Panc1 (cell line): ENCODE measurements at regions not wholly inside any gene's neighbourhood (a gene's known extent, or its start where the extent isn't known, plus 50 kb on each side); places are given as distances from the start of the nearest gene placed in this dataset.

Source experiments
- ATAC-seq: fragments of 200-7000 bp; cut with Tn5 transposase; 2 replicates; pipeline ENCODE4 v1.9.1; 2020; ENCODE audit warnings: mild to moderate bottlenecking, moderate library complexity
- BruUV-seq: library from RNA; stranded (reverse); fragments of 400-500 nt; replicated peaks from 2 replicates; lab custom pipeline; 2021; lab: Mats Ljungman, UMichigan
- CTCF ChIA-PET: fragments of 300-600 bp; sonication (Branson Sonifier 250); formaldehyde crosslinking; loops from one replicate; lab custom pipeline; 2022; ENCODE audit warnings: antibody characterized with exemption; lab: Charles Lee
- POLR2A ChIA-PET: fragments of 300-600 bp; sonication (Branson Sonifier 250); formaldehyde crosslinking; loops from one replicate; lab custom pipeline; 2022; ENCODE audit warnings: antibody characterized with exemption; lab: Charles Lee
- DNase-seq: peaks from one replicate; pipeline ENCODE4 v3.0.0-alpha.2; 2010; ENCODE audit warnings: low read depth, low spot score
- H3K27ac ChIP-seq: 2 replicates; pipeline ENCODE4 v1.5.1; 2011; ENCODE audit warnings: mild to moderate bottlenecking, low read length, inconsistent platforms
- H3K27me3 ChIP-seq: fragments of 200-500 bp; sonication (Bioruptor generic); 2 replicates; pipeline ENCODE4 v1.6.0; 2014; ENCODE audit warnings: low read length, inconsistent platforms; ENCODE audit not compliant: control insufficient read depth, insufficient read depth
- H3K36me3 ChIP-seq: fragments of 200-500 bp; sonication (Bioruptor generic); 2 replicates; pipeline ENCODE4 v1.5.1; 2014; ENCODE audit warnings: inconsistent platforms, mild to moderate bottlenecking, low read length, moderate library complexity; ENCODE audit not compliant: control insufficient read depth, insufficient read depth
- H3K4me1 ChIP-seq: 2 replicates; pipeline ENCODE4 v1.5.1; 2011; ENCODE audit warnings: inconsistent platforms, mild to moderate bottlenecking, low read length, moderate library complexity; ENCODE audit not compliant: control insufficient read depth, insufficient read depth
- H3K4me3 ChIP-seq, 2 experiments: 2 replicates each; pipeline ENCODE4 v1.5.1; 2011 to 2012; ENCODE audit warnings: low read depth in 2 of 2, low read length in 2 of 2, mild to moderate bottlenecking in 2 of 2, inconsistent platforms in 1 of 2, moderate library complexity in 1 of 2
- H3K9me3 ChIP-seq: fragments of 200-500 bp; sonication (Bioruptor generic); 2 replicates; pipeline ENCODE4 v1.5.1; 2014; ENCODE audit warnings: low read depth, mild to moderate bottlenecking, inconsistent platforms, low read length, moderate library complexity; ENCODE audit not compliant: control insufficient read depth, insufficient read depth
- POLR2AphosphoS5 ChIP-seq: IDR thresholded peaks from 2 replicates; pipeline ENCODE4 v1.6.1; 2012; ENCODE audit warnings: mild to moderate bottlenecking, low read depth, low read length, moderate library complexity
- SIN3A ChIP-seq: IDR thresholded peaks from 2 replicates; pipeline ENCODE4 v1.6.1; 2012; ENCODE audit warnings: low read depth, mild to moderate bottlenecking, low read length, moderate library complexity, borderline replicate concordance; ENCODE audit not compliant: insufficient read depth
- TCF7L2 ChIP-seq: IDR thresholded peaks from 2 replicates; pipeline ENCODE4 v1.6.1; 2011; ENCODE audit warnings: mild to moderate bottlenecking, low read depth, low read length, inconsistent platforms
- in situ Hi-C: cut with HindIII; loops from 2 replicates; pipeline ENCODE4 v1.10.0; 2016; ENCODE audit warnings: low sequenced_read_pairs, low pct_unique_long_range_greater_than_20kb
- intact Hi-C: fragments of 100-400 bp; cut with micrococcal nuclease; formaldehyde crosslinking; loops from one replicate; pipeline ENCODE4 v1.10.0; 2022; ENCODE audit not compliant: unreplicated experiment
- TF ChIP-seq, protein P1 (sequence below): fragments of 450-650 bp; IDR thresholded peaks from 2 replicates; pipeline ENCODE4 v1.5.1; 2017; ENCODE audit warnings: mild to moderate bottlenecking
- TF ChIP-seq, protein P2 (sequence below), 2 experiments: IDR thresholded peaks; 2 replicates each; pipeline ENCODE4 v1.6.1; 2011 to 2012; ENCODE audit warnings: low read depth in 2 of 2, control low read depth in 1 of 2, low read length in 1 of 2, mild to moderate bottlenecking in 1 of 2, moderate library complexity in 1 of 2; ENCODE audit not compliant: insufficient read depth in 1 of 2

DNA sequence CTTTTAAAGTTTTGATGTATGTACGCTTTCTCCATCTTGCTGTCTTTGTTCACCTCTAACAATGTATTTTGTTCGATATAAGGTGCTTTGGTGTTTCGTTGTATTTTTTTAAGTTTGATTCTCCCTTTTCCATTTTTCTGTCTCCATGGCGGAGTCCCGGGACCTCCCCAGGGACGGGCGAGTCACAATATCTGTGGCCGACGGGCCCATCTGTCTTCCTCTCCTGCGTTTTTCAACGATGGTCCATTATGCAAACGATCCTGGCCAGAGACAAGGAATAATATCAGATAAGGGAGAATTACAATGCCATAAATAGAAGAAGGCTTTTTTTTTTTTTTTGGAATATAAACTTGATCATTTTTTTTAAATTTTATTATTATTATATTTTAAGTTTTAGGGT lies 112.3 kb upstream of the SHOX start:
- TF ChIP-seq POLR2AphosphoS5 (no peak), TCF7L2 (no peak), SIN3A (no peak)
- TF ChIP-seq, protein P1, sequence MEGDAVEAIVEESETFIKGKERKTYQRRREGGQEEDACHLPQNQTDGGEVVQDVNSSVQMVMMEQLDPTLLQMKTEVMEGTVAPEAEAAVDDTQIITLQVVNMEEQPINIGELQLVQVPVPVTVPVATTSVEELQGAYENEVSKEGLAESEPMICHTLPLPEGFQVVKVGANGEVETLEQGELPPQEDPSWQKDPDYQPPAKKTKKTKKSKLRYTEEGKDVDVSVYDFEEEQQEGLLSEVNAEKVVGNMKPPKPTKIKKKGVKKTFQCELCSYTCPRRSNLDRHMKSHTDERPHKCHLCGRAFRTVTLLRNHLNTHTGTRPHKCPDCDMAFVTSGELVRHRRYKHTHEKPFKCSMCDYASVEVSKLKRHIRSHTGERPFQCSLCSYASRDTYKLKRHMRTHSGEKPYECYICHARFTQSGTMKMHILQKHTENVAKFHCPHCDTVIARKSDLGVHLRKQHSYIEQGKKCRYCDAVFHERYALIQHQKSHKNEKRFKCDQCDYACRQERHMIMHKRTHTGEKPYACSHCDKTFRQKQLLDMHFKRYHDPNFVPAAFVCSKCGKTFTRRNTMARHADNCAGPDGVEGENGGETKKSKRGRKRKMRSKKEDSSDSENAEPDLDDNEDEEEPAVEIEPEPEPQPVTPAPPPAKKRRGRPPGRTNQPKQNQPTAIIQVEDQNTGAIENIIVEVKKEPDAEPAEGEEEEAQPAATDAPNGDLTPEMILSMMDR: no peak
- TF ChIP-seq, protein P2, sequence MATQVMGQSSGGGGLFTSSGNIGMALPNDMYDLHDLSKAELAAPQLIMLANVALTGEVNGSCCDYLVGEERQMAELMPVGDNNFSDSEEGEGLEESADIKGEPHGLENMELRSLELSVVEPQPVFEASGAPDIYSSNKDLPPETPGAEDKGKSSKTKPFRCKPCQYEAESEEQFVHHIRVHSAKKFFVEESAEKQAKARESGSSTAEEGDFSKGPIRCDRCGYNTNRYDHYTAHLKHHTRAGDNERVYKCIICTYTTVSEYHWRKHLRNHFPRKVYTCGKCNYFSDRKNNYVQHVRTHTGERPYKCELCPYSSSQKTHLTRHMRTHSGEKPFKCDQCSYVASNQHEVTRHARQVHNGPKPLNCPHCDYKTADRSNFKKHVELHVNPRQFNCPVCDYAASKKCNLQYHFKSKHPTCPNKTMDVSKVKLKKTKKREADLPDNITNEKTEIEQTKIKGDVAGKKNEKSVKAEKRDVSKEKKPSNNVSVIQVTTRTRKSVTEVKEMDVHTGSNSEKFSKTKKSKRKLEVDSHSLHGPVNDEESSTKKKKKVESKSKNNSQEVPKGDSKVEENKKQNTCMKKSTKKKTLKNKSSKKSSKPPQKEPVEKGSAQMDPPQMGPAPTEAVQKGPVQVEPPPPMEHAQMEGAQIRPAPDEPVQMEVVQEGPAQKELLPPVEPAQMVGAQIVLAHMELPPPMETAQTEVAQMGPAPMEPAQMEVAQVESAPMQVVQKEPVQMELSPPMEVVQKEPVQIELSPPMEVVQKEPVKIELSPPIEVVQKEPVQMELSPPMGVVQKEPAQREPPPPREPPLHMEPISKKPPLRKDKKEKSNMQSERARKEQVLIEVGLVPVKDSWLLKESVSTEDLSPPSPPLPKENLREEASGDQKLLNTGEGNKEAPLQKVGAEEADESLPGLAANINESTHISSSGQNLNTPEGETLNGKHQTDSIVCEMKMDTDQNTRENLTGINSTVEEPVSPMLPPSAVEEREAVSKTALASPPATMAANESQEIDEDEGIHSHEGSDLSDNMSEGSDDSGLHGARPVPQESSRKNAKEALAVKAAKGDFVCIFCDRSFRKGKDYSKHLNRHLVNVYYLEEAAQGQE (IDR thresholded peaks at IDR 0.05; ENCODE audit: insufficient read depth in 1 of 2, low read depth in 2 of 2, low read length in 1 of 2): no peak
- H3K4me3 ChIP-seq: no peak overlapping the region
- DNase-seq (no peak), ATAC-seq (no peak)
- no peak overlapping the region for H3K27ac ChIP-seq
- no peaks in the 10 kb centered on the region for H3K4me1 ChIP-seq
- no peaks in the 10 kb centered on the region for H3K36me3 ChIP-seq
- no TSS peak for BruUV-seq
- no peaks in the 10 kb centered on the region for H3K27me3 ChIP-seq
- no peaks in the 10 kb centered on the region for H3K9me3 ChIP-seq
- in situ Hi-C loops: no loop called here
- intact Hi-C loops: no loop called here
- POLR2A ChIA-PET: no interaction called here
- CTCF ChIA-PET: no interaction called here

DNA sequence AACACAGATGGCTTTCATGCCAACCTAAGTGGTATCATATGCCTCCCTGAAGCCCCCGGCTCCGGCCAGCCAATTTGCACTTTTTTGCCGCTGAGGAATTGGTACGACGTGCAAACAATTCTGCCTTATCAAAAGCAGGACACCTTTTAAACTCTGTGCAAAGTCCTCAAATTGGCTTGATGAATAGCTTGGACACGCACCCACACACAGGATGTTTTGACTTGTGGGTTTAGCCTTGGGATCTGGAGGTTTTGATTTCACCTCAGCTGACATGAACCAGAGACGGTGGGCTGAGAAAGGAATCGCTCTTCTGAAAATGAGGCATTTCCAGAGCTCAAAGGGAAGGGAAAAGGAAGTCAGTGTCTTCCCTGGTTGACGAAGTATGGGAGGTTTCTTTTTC lies 110.8 kb upstream of the SHOX start:
- POLR2A ChIA-PET: no interaction called here
- in situ Hi-C loops (no loop called here), intact Hi-C loops (no loop called here)
- no TSS peak for BruUV-seq
- Histone ChIP-seq H3K27me3 (no peaks in the 10 kb centered on the region), H3K4me1 (no peaks in the 10 kb centered on the region), H3K4me3 (no peak overlapping the region), H3K9me3 (no peaks in the 10 kb centered on the region), H3K27ac (no peak overlapping the region), H3K36me3 (no peaks in the 10 kb centered on the region)
- DNase-seq: no peak
- CTCF ChIA-PET: no interaction called here
- TF ChIP-seq, protein P1: no peak
- TF ChIP-seq, protein P2 (IDR thresholded peaks at IDR 0.05; ENCODE audit: insufficient read depth in 1 of 2, low read depth in 2 of 2, low read length in 1 of 2): no peak
- no peak for TF ChIP-seq SIN3A
- TF ChIP-seq POLR2AphosphoS5: no peak
- no peak for TF ChIP-seq TCF7L2
- no peak for ATAC-seq
